ENCODE measurements at regions not wholly inside any gene's neighbourhood (a gene's known extent, or its start where the extent isn't known, plus 50 kb on each side); places are given as distances from the start of the nearest gene placed in this dataset.

DNA sequence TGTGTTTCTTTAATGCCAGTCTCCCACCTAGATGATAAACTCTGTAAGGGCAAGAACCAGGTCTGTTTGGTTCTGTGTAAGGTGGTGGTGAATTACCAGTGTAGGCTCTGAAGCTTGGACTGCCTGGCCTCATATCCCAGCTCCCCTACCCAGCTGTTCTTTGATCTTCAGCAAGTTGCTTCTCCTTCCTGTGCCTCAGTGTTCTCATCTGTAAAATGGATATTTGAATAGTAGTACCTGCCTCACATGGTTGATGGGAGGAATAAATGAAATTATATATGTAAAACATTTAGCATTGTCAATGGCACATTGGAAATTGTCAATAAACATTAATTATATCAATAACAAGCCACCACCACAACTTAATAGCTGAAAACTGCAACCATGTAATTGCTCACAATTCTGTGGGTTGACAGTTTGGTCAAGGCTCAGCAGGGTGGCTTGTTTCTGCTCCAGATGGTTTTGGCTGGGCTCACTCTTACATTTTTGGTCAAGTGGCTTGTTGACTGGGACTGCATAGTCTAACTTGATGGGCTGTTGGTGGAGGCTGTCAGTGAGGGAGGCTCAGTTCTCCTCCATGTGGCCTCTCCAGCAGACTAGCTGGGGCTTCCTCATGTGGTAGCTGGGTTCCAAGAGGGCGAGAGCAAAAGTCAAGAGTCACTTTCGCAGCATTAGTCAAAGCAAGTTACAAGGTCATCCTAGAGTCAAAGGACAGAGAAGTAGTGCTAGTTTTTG, 84.5 kb upstream of the DUSP5 start:
- DNase-seq, result no peak

DNA sequence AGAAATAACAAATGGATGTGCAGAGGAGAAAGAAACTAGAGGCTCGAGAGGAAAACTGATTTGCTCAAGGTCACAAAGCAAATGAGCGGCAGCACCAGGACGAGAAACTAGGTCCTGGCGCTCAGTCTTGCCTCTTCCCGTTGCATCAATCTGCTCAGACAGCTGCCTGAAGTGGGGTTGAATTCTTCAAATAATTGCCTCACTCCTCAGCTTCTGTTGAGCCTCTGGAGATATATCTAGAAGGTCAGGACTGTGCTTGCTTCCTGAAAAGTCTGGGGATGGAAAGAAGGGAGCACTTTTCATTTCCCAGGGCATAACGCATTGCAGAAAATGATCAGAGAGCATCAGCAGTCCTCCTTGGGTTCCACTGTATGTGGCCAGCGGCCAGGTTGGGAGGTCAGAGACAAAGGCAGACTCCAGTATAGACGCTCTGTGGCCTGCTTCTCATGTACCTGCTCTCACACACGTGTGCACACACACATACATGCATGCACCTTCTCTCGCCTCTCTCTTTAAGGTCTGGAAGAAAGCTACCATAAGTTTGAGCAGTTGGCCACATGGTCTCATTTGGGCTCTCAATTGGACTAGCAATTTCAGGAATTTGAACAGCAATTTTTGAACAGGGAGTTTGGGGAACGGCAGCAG, 83.7 kb upstream of the DUSP5 start:
- no peak for DNase-seq

DNA sequence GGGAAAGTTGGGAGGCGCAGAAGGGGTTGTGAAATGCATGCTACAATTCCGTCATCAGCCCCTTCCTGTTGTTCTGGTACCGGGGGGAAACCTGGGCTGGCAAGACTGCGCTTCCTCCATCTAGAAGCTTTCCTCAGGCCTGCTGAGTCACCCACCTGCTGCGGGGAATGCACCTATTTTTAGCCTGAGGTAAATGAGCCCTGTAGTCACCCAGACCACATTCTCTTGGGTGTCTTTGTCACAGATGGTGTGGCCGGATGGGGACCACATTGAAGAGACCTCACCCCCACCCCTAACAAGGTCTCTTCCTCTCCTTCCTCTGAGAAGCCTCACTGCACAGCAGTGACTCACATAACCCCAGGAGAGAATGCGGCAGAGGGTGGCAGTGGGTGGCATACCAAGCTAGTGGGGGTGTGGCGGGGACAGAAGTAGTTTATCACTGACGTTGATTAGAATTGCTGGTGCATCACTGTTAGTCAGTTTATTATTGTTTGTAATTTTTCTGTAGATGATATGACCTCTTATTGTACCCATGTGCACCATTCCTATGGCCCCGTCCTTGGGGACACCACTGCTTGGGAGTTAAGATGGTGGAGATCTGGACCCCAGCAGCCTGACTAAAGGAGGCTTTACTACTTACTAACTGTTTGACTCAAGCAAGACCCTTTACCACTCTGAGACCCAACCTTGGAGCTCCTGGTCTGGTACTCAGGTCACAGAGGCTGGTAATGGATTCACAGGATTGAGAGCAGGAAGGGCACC, 83.0 kb upstream of the DUSP5 start:
- peak in 2 of 56 donors; percentile 4 to 9 for DNase-seq

DNA sequence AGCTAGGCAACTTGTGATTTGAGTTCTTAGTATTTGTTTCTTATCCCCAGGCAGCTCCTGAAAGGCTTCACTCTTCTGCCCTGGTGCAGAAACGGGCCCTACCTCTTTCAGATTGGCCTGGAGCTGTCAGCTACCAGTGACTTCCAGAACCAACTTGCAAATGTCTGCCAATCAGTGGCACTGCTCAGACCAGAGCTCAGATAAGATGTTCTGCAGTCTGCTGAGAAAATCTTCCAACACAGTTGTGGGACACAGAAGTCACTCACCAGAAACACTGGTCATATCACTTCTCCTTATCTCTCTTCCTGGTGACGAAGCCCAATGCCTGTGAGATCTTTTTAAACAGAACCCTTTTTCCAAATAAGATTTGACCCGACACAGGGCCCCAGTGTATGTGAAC, 81.9 kb upstream of the DUSP5 start:
- DNase-seq, result no peak

DNA sequence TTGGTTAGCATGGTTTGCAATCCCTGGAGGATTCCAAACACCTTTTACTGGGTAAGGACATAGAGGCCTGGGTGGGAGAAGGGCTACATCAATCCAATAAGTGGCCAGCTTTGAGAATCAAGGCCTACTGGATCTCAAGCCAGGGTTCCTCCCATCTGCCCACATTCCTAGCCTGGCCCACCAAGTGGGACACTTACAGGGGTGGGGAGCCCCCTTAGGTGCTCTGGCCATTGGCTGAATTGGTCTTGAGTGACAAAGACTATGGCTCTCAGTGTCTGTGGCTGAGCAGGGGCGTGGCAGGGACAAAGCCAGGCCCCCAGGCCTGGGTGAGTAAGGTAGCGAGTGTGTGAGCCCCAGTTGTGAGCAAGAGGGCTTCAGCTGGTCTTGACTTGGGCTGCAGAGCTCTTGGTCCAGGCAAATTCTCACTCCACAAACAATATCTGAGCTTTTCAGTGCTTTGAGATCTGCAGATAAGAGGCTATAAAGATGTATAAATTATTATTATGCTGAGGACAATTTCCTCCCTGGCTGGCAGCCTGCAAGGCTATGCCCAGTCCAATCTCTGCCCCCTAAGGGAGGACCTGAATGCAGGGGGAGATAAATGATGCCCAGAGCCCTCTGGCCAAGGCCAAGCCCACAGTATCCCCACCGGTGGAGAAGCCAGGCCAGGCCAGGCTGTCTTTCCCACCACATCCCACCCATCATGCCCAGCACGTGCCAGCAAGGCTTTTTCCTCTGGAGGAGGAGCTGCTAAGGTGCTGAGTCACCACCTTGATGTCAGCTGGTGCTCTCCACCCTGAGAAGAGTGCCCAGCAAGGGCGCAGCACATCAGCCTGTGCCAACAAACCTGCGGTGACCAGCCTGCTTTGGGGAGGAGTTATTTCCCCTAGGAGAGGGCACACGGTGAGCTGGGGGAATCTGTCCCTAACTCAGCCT, 80.7 kb upstream of the DUSP5 start:
- no peak for DNase-seq

DNA sequence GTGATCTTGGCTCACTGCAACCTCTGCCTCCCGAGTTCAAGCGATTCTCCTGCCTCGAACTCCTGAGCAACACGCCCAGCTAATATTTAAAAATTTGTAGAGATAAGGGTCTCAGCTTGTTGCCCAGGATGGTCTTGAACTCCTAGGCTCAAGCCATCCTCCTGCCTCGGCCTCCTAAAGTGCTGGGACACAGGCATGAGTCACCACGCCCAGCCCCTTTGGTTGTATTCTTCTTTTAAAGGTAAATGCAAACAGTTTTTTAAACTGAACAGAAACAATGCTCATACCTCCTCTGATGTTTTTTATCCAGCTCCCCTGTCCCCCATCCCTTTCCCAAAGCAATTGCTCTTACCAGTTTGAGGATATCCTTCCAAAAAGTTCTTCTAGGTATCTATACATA, 79.5 kb upstream of the DUSP5 start:
- DNase-seq, result no peak

DNA sequence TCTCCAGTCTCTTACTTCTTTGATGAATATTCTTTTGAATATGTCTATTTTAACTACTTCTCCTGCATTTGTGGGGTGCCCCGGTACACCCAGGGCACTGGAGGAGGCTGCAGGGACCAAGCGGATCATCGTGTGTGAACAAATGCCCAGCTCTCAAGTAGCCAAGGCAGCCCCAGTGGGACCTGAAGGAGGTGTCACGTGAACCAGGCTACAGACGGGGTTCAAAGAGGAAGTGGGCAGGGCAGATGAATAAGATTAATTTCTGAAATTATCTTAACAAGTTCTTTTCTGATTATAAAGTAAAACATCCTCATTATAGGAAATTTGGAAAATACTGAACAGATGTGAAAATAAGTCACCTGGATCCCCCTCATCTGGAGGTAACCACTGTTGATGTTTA, 78.4 kb upstream of the DUSP5 start:
- no peak for DNase-seq

DNA sequence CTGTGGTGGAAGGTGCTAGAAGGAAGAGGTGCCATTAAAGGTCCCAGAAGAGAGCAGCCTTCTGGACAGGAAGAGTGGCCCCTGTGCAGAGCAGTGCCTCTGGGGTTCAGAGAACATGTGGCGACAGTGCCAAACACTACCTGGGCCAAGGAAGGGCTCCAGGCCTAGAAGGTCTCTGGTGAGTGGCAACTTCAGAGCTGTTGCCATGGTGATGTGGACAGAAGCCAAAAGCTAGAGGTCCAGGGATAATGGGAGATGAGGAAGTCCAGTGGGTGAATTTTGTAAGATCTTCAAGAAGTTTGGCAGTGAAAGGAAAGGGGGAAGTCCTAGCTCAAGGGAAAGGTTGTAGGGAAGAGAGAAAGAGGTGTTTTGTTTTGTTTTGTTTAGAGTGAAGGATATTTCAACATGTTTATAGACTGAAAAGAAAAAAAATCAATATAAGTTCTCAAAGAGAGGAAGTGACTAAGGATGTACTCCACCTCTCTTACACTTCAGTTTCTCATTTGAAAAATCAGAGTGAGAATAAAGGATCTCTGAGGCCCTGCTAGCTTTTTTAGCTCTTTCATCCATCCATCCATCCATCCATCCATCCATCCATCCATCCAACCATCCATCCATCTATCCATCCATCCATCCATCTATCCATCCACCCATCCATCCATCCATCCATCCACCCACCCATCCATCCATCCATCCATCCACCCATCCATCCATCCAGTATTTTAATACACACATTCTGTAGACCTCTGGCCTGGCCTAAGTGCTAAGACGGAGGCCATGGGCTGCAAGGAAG, 77.1 kb upstream of the DUSP5 start:
- peak in 1 of 56 donors; percentile 7 for DNase-seq

DNA sequence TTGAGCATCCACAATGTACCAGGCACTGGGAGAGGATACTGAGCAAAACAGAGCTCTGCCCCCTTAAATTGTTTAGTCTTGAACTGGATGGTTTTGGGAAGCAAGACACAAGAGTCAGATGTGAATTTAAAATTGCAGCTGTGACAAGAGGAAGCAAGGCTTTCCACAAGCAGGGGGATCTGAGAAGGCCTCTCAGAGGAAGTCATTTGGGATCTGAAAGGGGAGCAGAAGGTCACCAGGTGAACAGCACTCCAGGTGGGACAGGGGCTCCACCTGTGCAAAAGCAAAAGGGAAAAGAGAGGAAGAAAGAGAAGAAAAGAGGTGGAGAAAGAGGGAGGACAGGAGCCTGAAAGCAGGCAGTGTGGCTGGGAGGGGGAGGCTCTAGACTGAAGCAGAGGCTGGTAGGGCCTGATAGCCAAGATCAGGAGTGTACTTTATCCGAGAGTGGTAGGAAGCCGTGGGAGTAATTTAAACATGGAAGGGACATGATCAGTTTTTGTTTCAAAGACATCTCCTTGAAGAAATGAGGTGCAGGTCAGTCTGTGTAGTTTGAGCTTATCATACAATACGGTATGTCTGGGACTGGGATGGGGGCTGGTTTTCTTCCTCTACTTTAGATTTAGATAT, 76.1 kb upstream of the DUSP5 start:
- no peak for DNase-seq

DNA sequence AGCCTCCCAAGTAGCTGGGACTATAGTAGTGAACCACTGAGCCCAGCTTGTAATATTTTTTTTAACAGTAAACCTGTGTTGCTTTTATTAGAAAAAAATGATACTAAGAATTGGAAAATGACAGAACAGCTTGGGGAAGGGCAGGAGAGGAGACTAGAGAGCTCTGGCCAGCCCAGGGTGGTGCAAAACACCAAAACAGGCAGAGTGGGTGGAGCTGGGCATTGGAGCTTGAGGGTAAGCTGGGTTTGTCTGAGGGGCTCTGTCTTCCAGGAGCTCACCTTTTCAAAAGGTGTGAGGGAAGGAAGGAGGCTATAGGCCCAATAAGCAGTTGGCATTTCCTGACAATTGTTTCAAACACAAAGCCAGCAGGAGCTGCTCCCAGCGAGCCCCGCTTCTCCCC, 75.2 kb upstream of the DUSP5 start:
- no peak for DNase-seq

DNA sequence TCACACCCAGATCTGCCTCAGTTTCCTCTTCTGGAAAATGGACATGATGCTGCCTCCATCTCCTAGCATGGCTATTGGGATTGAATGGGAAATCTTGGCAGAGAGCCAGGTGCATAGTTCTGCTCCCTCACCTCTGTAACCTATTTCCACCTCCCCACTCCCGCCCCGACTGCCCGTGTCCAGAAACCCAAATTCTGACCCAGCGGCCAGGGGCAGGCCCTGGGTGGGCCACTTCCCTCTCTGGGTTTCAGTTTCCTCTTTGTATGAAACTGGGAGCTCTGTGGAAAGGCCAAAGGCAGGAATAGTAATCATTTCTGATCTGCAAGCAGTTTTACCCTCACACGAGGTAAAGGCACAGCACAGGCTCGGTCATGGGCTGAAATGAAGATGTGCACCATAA, 74.1 kb upstream of the DUSP5 start:
- peak in 2 of 56 donors; percentile 7 to 23 for DNase-seq

DNA sequence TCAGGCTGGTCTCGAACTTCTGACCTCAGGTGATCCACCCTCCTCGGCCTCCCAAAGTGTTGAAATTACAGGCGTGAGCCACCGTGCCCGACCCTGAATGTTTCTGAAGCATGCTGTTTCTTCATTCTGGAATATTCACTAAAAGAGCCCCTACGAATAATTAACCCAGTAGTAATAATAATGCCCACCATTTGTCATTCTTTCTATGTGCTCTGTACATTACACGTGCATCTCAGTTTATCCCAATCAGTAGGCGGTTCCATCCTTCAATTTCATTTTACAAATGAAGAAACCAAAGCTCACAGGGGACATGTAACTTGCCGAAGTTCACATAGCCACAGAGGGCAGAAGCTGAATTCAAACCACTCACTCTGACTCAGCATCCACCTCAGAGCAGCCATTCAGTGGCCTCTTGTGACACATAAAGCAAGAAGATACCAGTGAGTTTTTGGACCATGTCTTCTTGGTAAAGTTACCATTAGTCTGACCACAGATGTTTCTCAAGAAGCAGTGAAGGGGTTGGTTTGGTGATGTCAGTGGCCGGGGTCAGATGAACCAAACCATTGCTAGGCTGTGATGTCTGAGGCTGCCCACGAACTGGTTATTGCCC, 71.9 kb upstream of the DUSP5 start:
- no peak for DNase-seq

DNA sequence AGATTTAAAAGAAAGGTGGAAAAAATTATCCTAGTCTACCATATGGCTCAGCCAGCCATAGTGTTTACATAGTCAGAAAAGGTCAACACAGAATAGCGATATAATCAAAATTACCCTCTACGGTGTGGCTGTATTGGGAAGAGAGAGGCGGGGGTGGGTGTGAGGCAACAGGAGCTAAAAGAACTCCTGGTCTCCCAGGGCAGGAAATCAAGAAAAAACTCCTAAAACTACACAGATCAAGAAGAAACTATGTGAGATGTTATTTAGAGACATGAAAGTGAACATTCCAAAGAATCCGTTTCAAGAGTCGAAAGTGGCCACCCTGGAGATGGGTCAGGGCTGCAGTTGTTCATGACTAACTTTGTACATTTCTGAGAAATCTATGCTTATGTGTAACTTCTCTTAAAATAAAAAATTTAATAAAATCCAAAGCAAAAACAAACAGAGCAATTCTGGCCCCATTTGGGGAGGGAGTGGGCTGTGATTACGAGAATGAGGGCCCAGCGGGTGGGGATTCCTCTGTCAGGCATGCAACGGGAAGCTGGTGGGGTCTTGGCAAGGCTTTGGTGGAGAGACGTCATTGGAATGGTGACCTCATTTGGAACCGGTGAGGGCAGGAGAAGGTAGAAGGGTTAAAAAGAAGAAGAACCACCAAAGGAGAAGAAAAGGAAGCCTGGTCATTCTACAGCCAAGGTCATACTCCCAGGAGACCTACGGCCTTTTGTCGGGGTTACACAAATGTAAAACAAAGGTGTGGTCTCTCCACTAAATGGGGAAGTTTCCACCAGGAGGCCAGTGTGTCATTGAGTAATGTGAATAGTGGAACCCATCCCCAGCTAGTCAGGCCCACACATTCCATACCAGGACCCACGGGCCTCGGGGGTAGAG, 71.2 kb upstream of the DUSP5 start:
- DNase-seq, result no peak

DNA sequence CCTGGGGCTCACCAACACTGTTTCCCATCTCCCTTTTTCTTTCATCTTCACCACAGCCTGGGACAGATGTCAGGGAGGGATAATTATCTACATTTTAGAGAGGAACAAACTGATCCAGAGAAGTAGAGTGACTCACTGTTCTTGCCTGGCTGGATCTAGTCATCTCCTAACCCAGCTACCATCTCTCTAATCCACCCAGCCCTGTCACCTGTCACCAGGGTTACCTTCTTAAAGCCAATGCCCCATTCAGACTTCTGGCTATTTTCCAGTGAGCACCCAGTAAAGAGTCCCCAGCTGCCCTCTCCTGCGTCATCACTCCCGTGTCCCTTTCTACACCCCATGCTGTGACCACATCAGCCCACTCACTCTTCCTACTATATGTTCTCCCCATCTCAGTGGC, 68.4 kb upstream of the DUSP5 start:
- no peak for DNase-seq

DNA sequence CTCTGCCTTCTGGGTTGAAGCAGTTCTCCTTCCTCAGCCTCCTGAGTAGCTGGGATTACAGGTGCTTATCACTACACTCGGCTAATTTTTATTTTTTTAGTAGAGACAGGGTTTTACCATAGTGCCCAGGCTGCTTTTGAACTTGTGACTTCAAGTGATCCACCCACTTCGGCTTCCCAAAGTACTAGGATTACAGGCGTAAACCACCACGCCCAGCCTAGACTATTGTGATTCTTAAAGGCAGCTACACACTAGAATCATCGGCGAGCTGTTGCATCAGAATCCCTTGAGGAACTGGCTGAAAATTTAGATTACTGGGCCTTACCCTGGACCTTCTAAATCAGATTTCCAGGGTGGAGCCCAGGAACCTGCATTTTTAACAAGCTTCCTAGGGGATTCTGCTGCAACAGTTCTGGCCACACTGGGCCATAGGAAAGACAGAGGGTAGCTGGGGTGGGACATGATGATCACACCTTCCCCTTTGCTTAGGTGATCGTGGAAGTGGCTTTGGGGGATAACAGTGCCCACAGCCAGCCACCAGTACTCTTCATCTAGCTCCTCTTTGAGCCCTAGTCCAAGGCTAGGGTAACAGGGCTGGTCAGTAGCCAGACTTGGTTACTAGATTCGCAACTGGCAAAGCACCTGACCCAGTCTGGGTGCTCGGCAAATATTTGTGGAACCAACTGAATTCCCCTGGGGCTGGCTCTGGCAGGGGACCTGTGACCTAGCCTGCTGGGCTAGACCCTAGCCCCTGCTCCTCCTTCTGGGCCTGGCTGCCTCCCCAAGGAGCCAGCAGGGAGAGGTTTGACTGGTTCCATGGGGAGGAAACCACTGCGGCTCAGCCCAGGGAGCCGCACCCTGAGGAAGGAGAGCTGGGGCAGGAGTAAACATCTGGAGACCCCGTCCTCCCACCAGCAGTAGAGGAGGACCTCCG, 67.1 kb upstream of the DUSP5 start:
- DNase-seq, result no peak

DNA sequence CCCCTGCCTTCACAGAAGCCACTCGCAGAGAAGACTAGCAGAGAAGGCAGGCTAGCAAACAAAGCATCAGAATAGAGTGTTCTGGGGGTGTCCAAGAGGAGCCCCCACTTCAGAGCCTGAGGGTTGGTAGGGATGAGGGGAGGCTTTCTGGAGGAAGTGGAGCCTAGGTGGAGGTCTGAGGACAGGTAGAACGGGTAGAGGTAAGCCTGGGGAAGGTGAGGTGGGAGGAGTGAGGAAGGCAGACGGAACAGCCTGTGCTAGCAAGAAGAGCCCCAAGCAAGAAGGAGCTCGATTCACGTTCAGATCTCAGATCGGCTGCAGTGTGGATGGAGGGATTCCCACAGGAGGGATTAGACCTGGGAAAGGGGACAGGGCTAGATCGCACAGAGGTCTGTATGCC, 66.0 kb upstream of the DUSP5 start:
- DNase-seq, result no peak

DNA sequence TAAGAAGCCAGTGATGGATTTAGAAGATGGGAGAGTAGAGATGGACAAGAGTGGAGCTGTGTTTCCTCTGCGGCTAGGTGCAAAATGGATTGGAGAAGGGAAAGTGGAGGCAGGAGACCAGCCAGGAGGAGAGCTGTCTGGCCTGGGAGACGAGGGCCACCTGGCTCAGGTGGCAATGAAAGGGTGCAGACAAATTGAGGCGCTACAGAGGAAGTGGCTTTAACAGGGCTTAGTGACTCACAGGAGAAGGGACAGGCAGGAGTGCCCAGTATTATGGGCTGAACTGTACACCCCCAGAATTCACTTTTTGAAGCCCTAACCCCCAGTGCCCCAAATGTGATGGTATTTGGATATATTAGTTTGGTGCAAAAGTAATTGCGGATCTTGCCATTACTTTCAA, 65.6 kb upstream of the DUSP5 start:
- no peak for DNase-seq

Data from amygdala (tissue), 56 donors.